ENCODE measurements at regions not wholly inside any gene's neighbourhood (a gene's known extent, or its start where the extent isn't known, plus 50 kb on each side); places are given as distances from the start of the nearest gene placed in this dataset.
"Not testable (repeated sequence)": the region's sequence is repeated elsewhere in the genome, so short reads cannot be mapped to it uniquely, and the experiment has no call there.

DNA sequence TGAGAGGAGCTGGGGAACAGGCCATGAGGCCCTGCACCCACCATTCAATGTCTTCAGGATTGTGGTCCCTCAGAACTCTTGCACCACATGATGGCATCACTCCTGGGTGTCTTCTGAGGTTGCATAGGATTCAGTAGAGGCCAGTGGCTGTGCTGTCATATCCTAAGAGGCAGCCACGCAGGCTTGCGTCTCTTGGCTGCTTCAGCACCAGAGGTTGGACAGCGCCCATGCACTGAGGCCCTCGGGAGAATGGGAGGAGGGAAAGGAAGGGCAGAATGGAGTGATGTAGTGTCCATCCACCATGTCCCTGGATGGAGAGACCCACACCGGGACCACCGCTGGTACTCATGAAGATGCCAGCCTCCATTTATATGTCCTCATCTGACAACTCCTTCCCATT lies 237.1 kb downstream of the POTED start:
- TF ChIP-seq POLR2A (IDR thresholded peaks at IDR 0.05): not testable (repeated sequence)
- TF ChIP-seq, protein P1, sequence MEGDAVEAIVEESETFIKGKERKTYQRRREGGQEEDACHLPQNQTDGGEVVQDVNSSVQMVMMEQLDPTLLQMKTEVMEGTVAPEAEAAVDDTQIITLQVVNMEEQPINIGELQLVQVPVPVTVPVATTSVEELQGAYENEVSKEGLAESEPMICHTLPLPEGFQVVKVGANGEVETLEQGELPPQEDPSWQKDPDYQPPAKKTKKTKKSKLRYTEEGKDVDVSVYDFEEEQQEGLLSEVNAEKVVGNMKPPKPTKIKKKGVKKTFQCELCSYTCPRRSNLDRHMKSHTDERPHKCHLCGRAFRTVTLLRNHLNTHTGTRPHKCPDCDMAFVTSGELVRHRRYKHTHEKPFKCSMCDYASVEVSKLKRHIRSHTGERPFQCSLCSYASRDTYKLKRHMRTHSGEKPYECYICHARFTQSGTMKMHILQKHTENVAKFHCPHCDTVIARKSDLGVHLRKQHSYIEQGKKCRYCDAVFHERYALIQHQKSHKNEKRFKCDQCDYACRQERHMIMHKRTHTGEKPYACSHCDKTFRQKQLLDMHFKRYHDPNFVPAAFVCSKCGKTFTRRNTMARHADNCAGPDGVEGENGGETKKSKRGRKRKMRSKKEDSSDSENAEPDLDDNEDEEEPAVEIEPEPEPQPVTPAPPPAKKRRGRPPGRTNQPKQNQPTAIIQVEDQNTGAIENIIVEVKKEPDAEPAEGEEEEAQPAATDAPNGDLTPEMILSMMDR (IDR thresholded peaks at IDR 0.05): not testable (repeated sequence)
